ENCODE measurements at regions not wholly inside any gene's neighbourhood (a gene's known extent, or its start where the extent isn't known, plus 50 kb on each side); places are given as distances from the start of the nearest gene placed in this dataset.
"Not testable (repeated sequence)": the region's sequence is repeated elsewhere in the genome, so short reads cannot be mapped to it uniquely, and the experiment has no call there.

DNA sequence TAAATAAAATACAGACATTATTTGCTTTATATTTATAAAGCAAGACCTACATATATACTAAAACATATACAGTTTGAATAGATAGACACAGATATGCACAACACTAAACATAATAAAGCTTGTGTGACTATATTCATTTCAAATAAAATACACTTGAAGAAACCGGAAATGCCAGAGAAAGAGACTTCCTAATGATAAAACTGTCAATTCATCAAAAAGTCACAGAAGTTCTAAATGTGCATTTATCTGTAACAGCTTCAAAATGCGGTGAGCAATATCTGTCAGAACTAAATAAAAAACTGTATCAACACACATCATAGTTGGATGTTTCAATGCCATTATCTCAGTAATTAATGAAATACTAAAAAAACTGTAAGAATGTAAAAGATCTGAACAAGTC lies 60.6 kb upstream of the CTSV start:
- TF ChIP-seq, protein P1, sequence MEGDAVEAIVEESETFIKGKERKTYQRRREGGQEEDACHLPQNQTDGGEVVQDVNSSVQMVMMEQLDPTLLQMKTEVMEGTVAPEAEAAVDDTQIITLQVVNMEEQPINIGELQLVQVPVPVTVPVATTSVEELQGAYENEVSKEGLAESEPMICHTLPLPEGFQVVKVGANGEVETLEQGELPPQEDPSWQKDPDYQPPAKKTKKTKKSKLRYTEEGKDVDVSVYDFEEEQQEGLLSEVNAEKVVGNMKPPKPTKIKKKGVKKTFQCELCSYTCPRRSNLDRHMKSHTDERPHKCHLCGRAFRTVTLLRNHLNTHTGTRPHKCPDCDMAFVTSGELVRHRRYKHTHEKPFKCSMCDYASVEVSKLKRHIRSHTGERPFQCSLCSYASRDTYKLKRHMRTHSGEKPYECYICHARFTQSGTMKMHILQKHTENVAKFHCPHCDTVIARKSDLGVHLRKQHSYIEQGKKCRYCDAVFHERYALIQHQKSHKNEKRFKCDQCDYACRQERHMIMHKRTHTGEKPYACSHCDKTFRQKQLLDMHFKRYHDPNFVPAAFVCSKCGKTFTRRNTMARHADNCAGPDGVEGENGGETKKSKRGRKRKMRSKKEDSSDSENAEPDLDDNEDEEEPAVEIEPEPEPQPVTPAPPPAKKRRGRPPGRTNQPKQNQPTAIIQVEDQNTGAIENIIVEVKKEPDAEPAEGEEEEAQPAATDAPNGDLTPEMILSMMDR (IDR thresholded peaks at IDR 0.05) = not testable (repeated sequence)
- not testable (repeated sequence) for TF ChIP-seq POLR2A (IDR thresholded peaks at IDR 0.05)
